Mucosa of descending colon (tissue), 3 donors: ENCODE measurements at regions not wholly inside any gene's neighbourhood (a gene's known extent, or its start where the extent isn't known, plus 50 kb on each side); places are given as distances from the start of the nearest gene placed in this dataset.

Experiments
- ATAC-seq: fragments of 200-7000 bp; cut with Tn5 transposase; one replicate; pipeline ENCODE4 v1.9.1; 2020; ENCODE audit warnings: mild to moderate bottlenecking, moderate library complexity
- DNase-seq, 3 donors: peaks; one replicate each; pipeline ENCODE4 v3.0.0-alpha.2; 2020
- H3K36me3 ChIP-seq: fragments of 200-600 bp; one replicate; pipeline ENCODE4 v1.8.0; 2021; ENCODE audit warnings: low read depth, mild to moderate bottlenecking
- H3K4me1 ChIP-seq: fragments of 200-600 bp; one replicate; pipeline ENCODE4 v1.8.0; 2021; ENCODE audit warnings: low read depth, mild to moderate bottlenecking
- H3K4me3 ChIP-seq: fragments of 200-600 bp; one replicate; pipeline ENCODE4 v1.8.0; 2021; ENCODE audit warnings: mild to moderate bottlenecking
- H3K9me3 ChIP-seq: fragments of 200-600 bp; one replicate; pipeline ENCODE4 v1.8.0; 2021; ENCODE audit warnings: mild to moderate bottlenecking
- intact Hi-C, 2 donors: fragments of 100-400 bp; cut with DNase I in 1 of 2; cut with micrococcal nuclease in 1 of 2; formaldehyde crosslinking; loops; one replicate each; pipeline versions ENCODE4 v1.11.0 to v1.11.1; 2022; cut with DNase I, micrococcal nuclease
- TF ChIP-seq, protein P1 (sequence below): fragments of 200-600 bp; IDR thresholded peaks from one replicate; pipeline ENCODE4 v1.8.0; 2022; ENCODE audit warnings: antibody characterized with exemption, mild to moderate bottlenecking
- donor health status: DM: no; HTN: no; CAD: no; lungs with moderate emphysema.
- donor health status: DM: no; HTN: no; CAD: no.
- donor health status: DM: no; HTN: yes; CAD: no.

DNA sequence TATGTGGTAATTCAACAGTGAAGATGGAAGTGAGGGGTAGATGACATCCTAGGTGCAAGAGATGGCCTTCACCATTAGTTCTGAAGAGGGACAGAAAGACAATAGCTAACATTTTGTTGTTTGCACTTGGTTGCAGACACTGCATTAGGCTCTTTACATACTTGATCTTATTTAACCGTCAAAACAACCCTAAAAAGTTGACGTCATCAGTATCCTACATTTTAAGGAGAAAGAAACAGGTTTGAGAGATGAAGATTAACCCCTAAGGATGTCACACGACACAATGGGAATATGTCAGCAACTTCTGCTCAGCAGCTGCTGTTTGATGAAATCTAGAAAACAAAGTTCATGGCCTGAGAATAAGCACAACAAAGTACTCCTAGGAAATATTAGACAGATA lies 72.6 kb upstream of the MC3R start:
- TF ChIP-seq, protein P1, sequence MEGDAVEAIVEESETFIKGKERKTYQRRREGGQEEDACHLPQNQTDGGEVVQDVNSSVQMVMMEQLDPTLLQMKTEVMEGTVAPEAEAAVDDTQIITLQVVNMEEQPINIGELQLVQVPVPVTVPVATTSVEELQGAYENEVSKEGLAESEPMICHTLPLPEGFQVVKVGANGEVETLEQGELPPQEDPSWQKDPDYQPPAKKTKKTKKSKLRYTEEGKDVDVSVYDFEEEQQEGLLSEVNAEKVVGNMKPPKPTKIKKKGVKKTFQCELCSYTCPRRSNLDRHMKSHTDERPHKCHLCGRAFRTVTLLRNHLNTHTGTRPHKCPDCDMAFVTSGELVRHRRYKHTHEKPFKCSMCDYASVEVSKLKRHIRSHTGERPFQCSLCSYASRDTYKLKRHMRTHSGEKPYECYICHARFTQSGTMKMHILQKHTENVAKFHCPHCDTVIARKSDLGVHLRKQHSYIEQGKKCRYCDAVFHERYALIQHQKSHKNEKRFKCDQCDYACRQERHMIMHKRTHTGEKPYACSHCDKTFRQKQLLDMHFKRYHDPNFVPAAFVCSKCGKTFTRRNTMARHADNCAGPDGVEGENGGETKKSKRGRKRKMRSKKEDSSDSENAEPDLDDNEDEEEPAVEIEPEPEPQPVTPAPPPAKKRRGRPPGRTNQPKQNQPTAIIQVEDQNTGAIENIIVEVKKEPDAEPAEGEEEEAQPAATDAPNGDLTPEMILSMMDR, result no peak
- no peaks in the 10 kb centered on the region for H3K4me1 ChIP-seq
- no peak overlapping the region for H3K4me3 ChIP-seq
- intact Hi-C loops, result no loop called here
- no peaks in the 10 kb centered on the region for H3K36me3 ChIP-seq
- H3K9me3 ChIP-seq, result no peaks in the 10 kb centered on the region
- DNase-seq, result no peak
- ATAC-seq, result no peak

DNA sequence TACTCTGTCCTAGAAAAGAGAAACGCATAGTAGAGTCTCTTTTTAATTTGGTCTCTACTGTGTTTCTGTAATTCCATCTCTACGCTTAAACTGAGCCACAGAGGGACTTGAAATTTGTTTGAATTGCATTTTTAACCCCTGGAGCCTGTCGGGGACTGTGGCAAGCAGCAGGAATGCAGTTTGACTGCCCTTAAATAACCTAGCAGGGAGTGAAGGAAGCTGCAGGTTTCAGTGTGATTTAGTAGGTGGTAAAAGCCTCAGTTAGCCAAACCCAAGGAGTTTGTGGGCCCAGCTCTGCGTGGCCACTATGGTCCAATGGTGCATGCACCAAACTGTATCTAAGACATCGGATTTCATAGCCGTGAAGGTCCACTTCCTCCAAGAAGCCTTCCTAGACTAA lies 70.3 kb upstream of the MC3R start:
- no peak for DNase-seq
- no peaks in the 10 kb centered on the region for H3K9me3 ChIP-seq
- H3K4me3 ChIP-seq, result no peak overlapping the region
- H3K36me3 ChIP-seq, result no peaks in the 10 kb centered on the region
- intact Hi-C loops, result no loop called here
- TF ChIP-seq, protein P1, result no peak
- no peaks in the 10 kb centered on the region for H3K4me1 ChIP-seq
- no peak for ATAC-seq

DNA sequence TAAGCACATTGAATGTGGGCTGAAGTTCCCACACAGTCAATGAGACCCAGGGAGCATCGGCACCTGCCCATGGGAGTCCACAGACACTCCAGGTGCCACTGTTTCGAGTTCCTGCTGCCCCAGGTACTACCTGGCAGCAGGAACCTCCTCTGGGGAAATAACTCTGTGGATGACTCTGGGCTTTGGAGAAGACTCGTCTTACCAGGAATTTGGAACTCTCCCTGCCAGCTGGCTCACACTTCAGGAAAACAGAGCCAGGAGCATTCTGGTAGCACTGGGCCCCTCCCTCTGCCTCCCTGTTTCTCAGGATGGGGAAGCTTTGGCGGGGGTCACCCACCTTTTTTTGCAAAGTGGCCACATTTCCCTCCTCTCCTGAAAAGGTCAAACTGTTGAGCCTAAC lies 69.5 kb upstream of the MC3R start:
- ATAC-seq (no peak), DNase-seq (no peak)
- intact Hi-C loops, result no loop called here
- Histone ChIP-seq H3K9me3 (no peaks in the 10 kb centered on the region), H3K36me3 (no peaks in the 10 kb centered on the region), H3K4me3 (no peak overlapping the region), H3K4me1 (no peaks in the 10 kb centered on the region)
- TF ChIP-seq, protein P1, result no peak

DNA sequence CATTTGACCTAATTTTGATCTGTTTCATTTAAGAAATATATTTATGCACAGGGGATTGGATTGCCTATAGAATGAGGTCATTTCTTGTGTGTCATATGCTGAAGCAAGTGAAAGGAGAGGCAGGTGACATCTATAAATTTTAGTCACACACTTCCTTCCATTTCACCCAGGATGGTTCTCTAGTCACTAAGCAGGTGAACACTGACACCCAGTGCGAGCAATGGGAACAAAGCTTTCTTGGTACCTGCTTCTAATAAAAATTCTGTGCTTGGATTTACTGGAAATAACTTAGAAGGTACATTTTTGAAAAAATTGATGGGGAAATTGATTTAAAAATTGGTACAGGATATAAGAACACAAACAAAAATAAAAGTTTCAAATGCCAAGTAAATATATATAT lies 66.9 kb upstream of the MC3R start:
- H3K4me3 ChIP-seq, result no peak overlapping the region
- no peaks in the 10 kb centered on the region for H3K4me1 ChIP-seq
- peak in 1 of 3 donors; percentile 6 for DNase-seq
- no peaks in the 10 kb centered on the region for H3K9me3 ChIP-seq
- TF ChIP-seq, protein P1, result no peak
- H3K36me3 ChIP-seq, result no peaks in the 10 kb centered on the region
- intact Hi-C loops, result no loop called here
- ATAC-seq, result no peak

DNA sequence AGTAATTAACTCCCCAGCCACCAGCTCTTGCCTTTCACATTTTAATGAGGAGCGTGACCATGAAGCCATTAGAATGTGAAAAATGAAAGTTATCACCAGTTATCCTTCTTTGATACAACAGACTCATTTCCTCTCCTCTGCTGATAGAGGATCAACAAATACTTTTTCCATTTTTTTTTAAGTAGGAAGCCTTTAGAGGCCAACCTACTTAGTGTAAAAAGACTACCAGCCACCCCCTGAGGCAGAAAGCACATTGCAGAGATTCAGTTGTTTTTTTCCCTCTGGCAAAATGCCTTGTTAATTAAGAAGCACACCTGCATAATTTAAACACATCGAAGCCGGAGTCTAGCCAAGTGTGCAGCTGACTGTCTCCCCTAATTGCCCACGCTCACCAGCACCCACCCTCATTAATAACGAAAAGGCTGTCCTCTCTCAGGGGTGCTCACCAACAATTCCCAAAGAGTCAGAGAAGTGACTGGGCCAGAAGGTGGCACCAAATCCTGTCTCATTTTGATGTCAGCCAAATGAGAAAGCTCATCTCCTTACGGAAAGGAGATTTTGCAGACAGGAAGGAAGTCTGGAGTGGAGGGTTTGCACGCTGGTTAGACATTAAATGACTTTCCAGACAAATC lies 60.9 kb upstream of the MC3R start:
- ATAC-seq, result no peak

More for the DNA sequence above, 60.9 kb upstream of the MC3R start:
- intact Hi-C loops, result no loop called here
- Histone ChIP-seq H3K36me3 (no peaks in the 10 kb centered on the region), H3K9me3 (no peaks in the 10 kb centered on the region), H3K4me3 (no peak overlapping the region), H3K4me1 (no peaks in the 10 kb centered on the region)
- peak in 1 of 3 donors; percentile 4 for DNase-seq
- TF ChIP-seq, protein P1, result no peak
